ENCODE measurements at regions not wholly inside any gene's neighbourhood (a gene's known extent, or its start where the extent isn't known, plus 50 kb on each side); places are given as distances from the start of the nearest gene placed in this dataset.

- H3K4me3 ChIP-seq (ENCODE audit: low read depth, low read length): peak overlapping the region; percentile 40
- no peaks in the 10 kb centered on the region for H3K27me3 ChIP-seq (ENCODE audit: control insufficient read depth, insufficient read depth, low read length)
- H3K27ac ChIP-seq (ENCODE audit: low read depth, low read length): peak overlapping the region; percentile 68
- no peaks in the 10 kb centered on the region for H3K9me3 ChIP-seq (ENCODE audit: control insufficient read depth, insufficient read depth, low read length)
- peaks cover 41% of the 10 kb centered on the region for H3K4me1 ChIP-seq (ENCODE audit: control insufficient read depth, insufficient read depth, low read length)
- H3K36me3 ChIP-seq (ENCODE audit: control insufficient read depth, insufficient read depth, low read length): no peaks in the 10 kb centered on the region
- WGBS (ENCODE audit: insufficient coverage): 22% methylated on average over 18 of the region's 25 CpGs
- DNase-seq (ENCODE audit: low read depth in 4 of 6, low spot score in 6 of 6): peak in 4 of 6 donors; percentile 43 to 88 (median 62)
Observed at GRCh38 chr21:34202553-34203372, 129.4 kb downstream of the MRPS6 start.

GRCh38 chr21:34203851-34204420, 130.6 kb downstream of the MRPS6 start:
- peak overlapping the region; percentile 22 for H3K27ac ChIP-seq (ENCODE audit: low read depth, low read length)

GRCh38 chr21:34204481-34205439, 131.4 kb downstream of the MRPS6 start:
- peak in 2 of 6 donors; percentile 67 to 73 for DNase-seq (ENCODE audit: low read depth in 4 of 6, low spot score in 6 of 6)

More at GRCh38 chr21:34203851-34204420, 130.6 kb downstream of the MRPS6 start:
- peaks cover 41% of the 10 kb centered on the region for H3K4me1 ChIP-seq (ENCODE audit: control insufficient read depth, insufficient read depth, low read length)
- no peaks in the 10 kb centered on the region for H3K9me3 ChIP-seq (ENCODE audit: control insufficient read depth, insufficient read depth, low read length)
- DNase-seq (ENCODE audit: low read depth in 4 of 6, low spot score in 6 of 6): peak in 2 of 6 donors; percentile 30 to 53
- 71% methylated on average over 11 of the region's 11 CpGs for WGBS (ENCODE audit: insufficient coverage)
- no peaks in the 10 kb centered on the region for H3K36me3 ChIP-seq (ENCODE audit: control insufficient read depth, insufficient read depth, low read length)
- no peak overlapping the region for H3K4me3 ChIP-seq (ENCODE audit: low read depth, low read length)
- no peaks in the 10 kb centered on the region for H3K27me3 ChIP-seq (ENCODE audit: control insufficient read depth, insufficient read depth, low read length)

GRCh38 chr21:34205811-34206571, 132.6 kb downstream of the MRPS6 start:
- H3K4me3 ChIP-seq (ENCODE audit: low read depth, low read length): no peak overlapping the region
- WGBS (ENCODE audit: insufficient coverage): no CpG with 5 or more reads among the region's 2 CpGs
- peak in 1 of 6 donors; percentile 72 for DNase-seq (ENCODE audit: low read depth in 4 of 6, low spot score in 6 of 6)
- H3K27ac ChIP-seq (ENCODE audit: low read depth, low read length): no peak overlapping the region
- peaks cover 38% of the 10 kb centered on the region for H3K4me1 ChIP-seq (ENCODE audit: control insufficient read depth, insufficient read depth, low read length)
- H3K36me3 ChIP-seq (ENCODE audit: control insufficient read depth, insufficient read depth, low read length): no peaks in the 10 kb centered on the region
- no peaks in the 10 kb centered on the region for H3K27me3 ChIP-seq (ENCODE audit: control insufficient read depth, insufficient read depth, low read length)
- H3K9me3 ChIP-seq (ENCODE audit: control insufficient read depth, insufficient read depth, low read length): no peaks in the 10 kb centered on the region

More at GRCh38 chr21:34204481-34205439, 131.4 kb downstream of the MRPS6 start:
- Histone ChIP-seq H3K27me3 (ENCODE audit: control insufficient read depth, insufficient read depth, low read length) (no peaks in the 10 kb centered on the region), H3K9me3 (ENCODE audit: control insufficient read depth, insufficient read depth, low read length) (no peaks in the 10 kb centered on the region), H3K4me1 (ENCODE audit: control insufficient read depth, insufficient read depth, low read length) (peaks cover 41% of the 10 kb centered on the region), H3K27ac (ENCODE audit: low read depth, low read length) (peak overlapping the region; percentile 22), H3K4me3 (ENCODE audit: low read depth, low read length) (no peak overlapping the region), H3K36me3 (ENCODE audit: control insufficient read depth, insufficient read depth, low read length) (no peaks in the 10 kb centered on the region)
- 39% methylated on average over 9 of the region's 13 CpGs for WGBS (ENCODE audit: insufficient coverage)

- Histone ChIP-seq H3K4me3 (ENCODE audit: low read depth, low read length) (no peak overlapping the region), H3K9me3 (ENCODE audit: control insufficient read depth, insufficient read depth, low read length) (no peaks in the 10 kb centered on the region), H3K36me3 (ENCODE audit: control insufficient read depth, insufficient read depth, low read length) (no peaks in the 10 kb centered on the region), H3K4me1 (ENCODE audit: control insufficient read depth, insufficient read depth, low read length) (no peaks in the 10 kb centered on the region), H3K27me3 (ENCODE audit: control insufficient read depth, insufficient read depth, low read length) (no peaks in the 10 kb centered on the region), H3K27ac (ENCODE audit: low read depth, low read length) (no peak overlapping the region)
- DNase-seq (ENCODE audit: low read depth in 4 of 6, low spot score in 6 of 6): no peak
Observed at GRCh38 chr21:34213959-34214358, 140.6 kb downstream of the MRPS6 start.

- DNase-seq (ENCODE audit: low read depth in 4 of 6, low spot score in 6 of 6): peak in 1 of 6 donors; percentile 46
- Histone ChIP-seq H3K36me3 (ENCODE audit: control insufficient read depth, insufficient read depth, low read length) (no peaks in the 10 kb centered on the region), H3K4me1 (ENCODE audit: control insufficient read depth, insufficient read depth, low read length) (no peaks in the 10 kb centered on the region), H3K27ac (ENCODE audit: low read depth, low read length) (no peak overlapping the region), H3K4me3 (ENCODE audit: low read depth, low read length) (no peak overlapping the region), H3K9me3 (ENCODE audit: control insufficient read depth, insufficient read depth, low read length) (no peaks in the 10 kb centered on the region), H3K27me3 (ENCODE audit: control insufficient read depth, insufficient read depth, low read length) (no peaks in the 10 kb centered on the region)
- 40% methylated on average over 1 of the region's 4 CpGs for WGBS (ENCODE audit: insufficient coverage)
Observed at GRCh38 chr21:34215501-34215900, 142.1 kb downstream of the MRPS6 start.

GRCh38 chr21:34215911-34216717, 142.7 kb downstream of the MRPS6 start:
- no peaks in the 10 kb centered on the region for H3K9me3 ChIP-seq (ENCODE audit: control insufficient read depth, insufficient read depth, low read length)
- H3K4me1 ChIP-seq (ENCODE audit: control insufficient read depth, insufficient read depth, low read length): no peaks in the 10 kb centered on the region
- H3K36me3 ChIP-seq (ENCODE audit: control insufficient read depth, insufficient read depth, low read length): no peaks in the 10 kb centered on the region
- H3K4me3 ChIP-seq (ENCODE audit: low read depth, low read length): no peak overlapping the region
- no peaks in the 10 kb centered on the region for H3K27me3 ChIP-seq (ENCODE audit: control insufficient read depth, insufficient read depth, low read length)
- WGBS (ENCODE audit: insufficient coverage): 67% methylated on average over 4 of the region's 9 CpGs
- peak in 1 of 6 donors; percentile 52 for DNase-seq (ENCODE audit: low read depth in 4 of 6, low spot score in 6 of 6)
- no peak overlapping the region for H3K27ac ChIP-seq (ENCODE audit: low read depth, low read length)

GRCh38 chr21:34216718-34217032, 143.3 kb downstream of the MRPS6 start:
- Histone ChIP-seq H3K9me3 (ENCODE audit: control insufficient read depth, insufficient read depth, low read length) (no peaks in the 10 kb centered on the region), H3K4me1 (ENCODE audit: control insufficient read depth, insufficient read depth, low read length) (no peaks in the 10 kb centered on the region), H3K36me3 (ENCODE audit: control insufficient read depth, insufficient read depth, low read length) (no peaks in the 10 kb centered on the region), H3K4me3 (ENCODE audit: low read depth, low read length) (no peak overlapping the region), H3K27me3 (ENCODE audit: control insufficient read depth, insufficient read depth, low read length) (no peaks in the 10 kb centered on the region), H3K27ac (ENCODE audit: low read depth, low read length) (no peak overlapping the region)
- DNase-seq (ENCODE audit: low read depth in 4 of 6, low spot score in 6 of 6): no peak
- 33% methylated on average over 2 of the region's 2 CpGs for WGBS (ENCODE audit: insufficient coverage)

Data from spinal cord (tissue), 9 donors.